ENCODE measurements at regions not wholly inside any gene's neighbourhood (a gene's known extent, or its start where the extent isn't known, plus 50 kb on each side); places are given as distances from the start of the nearest gene placed in this dataset.

GRCh38 chr22:48530666-48531065 is 1297.0 kb downstream of the BRD1 start:
- TF ChIP-seq, protein P1, sequence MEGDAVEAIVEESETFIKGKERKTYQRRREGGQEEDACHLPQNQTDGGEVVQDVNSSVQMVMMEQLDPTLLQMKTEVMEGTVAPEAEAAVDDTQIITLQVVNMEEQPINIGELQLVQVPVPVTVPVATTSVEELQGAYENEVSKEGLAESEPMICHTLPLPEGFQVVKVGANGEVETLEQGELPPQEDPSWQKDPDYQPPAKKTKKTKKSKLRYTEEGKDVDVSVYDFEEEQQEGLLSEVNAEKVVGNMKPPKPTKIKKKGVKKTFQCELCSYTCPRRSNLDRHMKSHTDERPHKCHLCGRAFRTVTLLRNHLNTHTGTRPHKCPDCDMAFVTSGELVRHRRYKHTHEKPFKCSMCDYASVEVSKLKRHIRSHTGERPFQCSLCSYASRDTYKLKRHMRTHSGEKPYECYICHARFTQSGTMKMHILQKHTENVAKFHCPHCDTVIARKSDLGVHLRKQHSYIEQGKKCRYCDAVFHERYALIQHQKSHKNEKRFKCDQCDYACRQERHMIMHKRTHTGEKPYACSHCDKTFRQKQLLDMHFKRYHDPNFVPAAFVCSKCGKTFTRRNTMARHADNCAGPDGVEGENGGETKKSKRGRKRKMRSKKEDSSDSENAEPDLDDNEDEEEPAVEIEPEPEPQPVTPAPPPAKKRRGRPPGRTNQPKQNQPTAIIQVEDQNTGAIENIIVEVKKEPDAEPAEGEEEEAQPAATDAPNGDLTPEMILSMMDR (IDR thresholded peaks at IDR 0.05 in 2 of 3, conservative IDR thresholded peaks at IDR 0.05 in 1 of 3; ENCODE audit: borderline replicate concordance in 1 of 3, insufficient read depth in 1 of 3, low read depth in 2 of 3, low read length in 2 of 3) = no peak
- TF ChIP-seq POLR2A (IDR thresholded peaks at IDR 0.05; ENCODE audit: borderline replicate concordance, extremely low read depth, insufficient read depth, insufficient read length) = no peak
- no peak for TF ChIP-seq EZH2phosphoT487 (IDR thresholded peaks at IDR 0.05; ENCODE audit: borderline replicate concordance)
- no peak for TF ChIP-seq CEBPB (IDR thresholded peaks at IDR 0.05; ENCODE audit: low read depth)
- no peak for TF ChIP-seq EZH2 (IDR thresholded peaks at IDR 0.05)
- no peak for TF ChIP-seq POLR2AphosphoS5 (IDR thresholded peaks at IDR 0.05; ENCODE audit: low read depth, low read length)
- no peak for TF ChIP-seq TCF7L2 (IDR thresholded peaks at IDR 0.05; ENCODE audit: borderline replicate concordance, extremely low read depth, insufficient read depth, insufficient read length)
- no peak for TF ChIP-seq ZNF274 (IDR thresholded peaks at IDR 0.05; ENCODE audit: low read depth, low read length)
- TF ChIP-seq REST (IDR thresholded peaks at IDR 0.05; ENCODE audit: low read depth) = no peak
- no peak for TF ChIP-seq MAX (IDR thresholded peaks at IDR 0.05)
- no peak for TF ChIP-seq JUND (IDR thresholded peaks at IDR 0.05)
- TF ChIP-seq, protein P2, sequence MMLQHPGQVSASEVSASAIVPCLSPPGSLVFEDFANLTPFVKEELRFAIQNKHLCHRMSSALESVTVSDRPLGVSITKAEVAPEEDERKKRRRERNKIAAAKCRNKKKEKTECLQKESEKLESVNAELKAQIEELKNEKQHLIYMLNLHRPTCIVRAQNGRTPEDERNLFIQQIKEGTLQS (IDR thresholded peaks at IDR 0.05) = no peak
